ENCODE measurements at regions not wholly inside any gene's neighbourhood (a gene's known extent, or its start where the extent isn't known, plus 50 kb on each side); places are given as distances from the start of the nearest gene placed in this dataset.

DNA sequence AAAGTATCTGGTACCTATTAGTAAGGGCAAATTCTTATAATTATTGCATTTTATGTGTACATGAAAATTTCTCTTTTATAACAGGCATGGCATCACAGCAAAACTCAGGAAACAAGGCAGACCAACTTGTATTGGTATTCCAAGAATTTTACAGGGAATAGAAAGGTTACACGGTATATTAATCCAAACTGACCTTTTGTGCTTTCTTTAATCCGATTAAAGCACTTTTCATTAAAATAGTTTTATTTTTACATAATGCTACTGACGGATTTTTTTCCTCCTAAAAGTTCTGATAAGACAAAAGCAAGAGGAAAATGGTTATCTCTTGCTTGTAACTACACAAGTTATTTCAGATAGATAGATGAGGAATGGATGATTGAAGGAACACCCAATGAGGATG is 137.0 kb upstream of the SLCO3A1 start:
- DNase-seq = no peak
- Histone ChIP-seq H3K36me3 (ENCODE audit: control insufficient read depth in 3 of 3, insufficient read depth in 2 of 3, low read depth in 1 of 3, low read length in 3 of 3) (no peaks in the 10 kb centered on the region), H3K4me1 (ENCODE audit: control insufficient read depth in 3 of 3, insufficient read depth in 2 of 3, low read depth in 1 of 3, low read length in 2 of 3) (no peaks in the 10 kb centered on the region), H3K27ac (ENCODE audit: low read depth in 1 of 3, low read length in 2 of 3) (no peak overlapping the region), H3K4me3 (ENCODE audit: low read depth in 1 of 3, low read length in 3 of 3) (no peak overlapping the region), H3K9me3 (ENCODE audit: control insufficient read depth in 2 of 2, insufficient read depth in 1 of 2, low read depth in 1 of 2, low read length in 1 of 2) (peaks cover 0 to 2% of the 10 kb centered on the region in 2 donors), H3K27me3 (ENCODE audit: control insufficient read depth in 3 of 3, insufficient read depth in 3 of 3, low read length in 3 of 3) (no peaks in the 10 kb centered on the region)
- WGBS, 3 donors = 62 to 70% (median 70%) methylated on average over 3 of the region's 3 CpGs
- no peak for FAIRE-seq

DNA sequence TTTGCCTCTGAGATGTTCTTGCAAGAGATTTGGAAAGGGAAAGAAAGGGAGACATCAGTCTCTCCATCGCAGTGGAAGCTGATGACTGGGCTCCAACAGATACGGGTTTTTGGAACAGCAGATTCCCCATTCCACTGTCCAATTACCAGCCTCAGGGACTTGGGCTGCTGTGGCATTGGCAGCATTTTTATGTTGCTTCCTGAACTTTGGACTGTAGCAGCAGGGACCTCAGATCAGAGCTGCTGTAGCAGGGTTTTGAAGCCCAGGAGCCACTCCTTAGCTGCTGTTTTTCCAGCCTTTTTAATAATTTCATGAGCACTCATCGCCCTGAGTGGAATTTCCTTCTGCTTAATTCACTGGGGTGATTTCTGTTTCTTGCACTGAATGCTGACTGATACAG is 135.7 kb upstream of the SLCO3A1 start:
- H3K4me1 ChIP-seq (ENCODE audit: control insufficient read depth in 3 of 3, insufficient read depth in 2 of 3, low read depth in 1 of 3, low read length in 2 of 3) = no peaks in the 10 kb centered on the region
- FAIRE-seq = no peak
- no peaks in the 10 kb centered on the region for H3K27me3 ChIP-seq (ENCODE audit: control insufficient read depth in 3 of 3, insufficient read depth in 3 of 3, low read length in 3 of 3)
- H3K36me3 ChIP-seq (ENCODE audit: control insufficient read depth in 3 of 3, insufficient read depth in 2 of 3, low read depth in 1 of 3, low read length in 3 of 3) = no peaks in the 10 kb centered on the region
- DNase-seq = peak in 1 of 2 donors; percentile 11
- no peak overlapping the region for H3K27ac ChIP-seq (ENCODE audit: low read depth in 1 of 3, low read length in 2 of 3)
- WGBS, 3 donors = 45 to 78% (median 54%) methylated on average over 3 of the region's 3 CpGs
- H3K4me3 ChIP-seq (ENCODE audit: low read depth in 1 of 3, low read length in 3 of 3) = no peak overlapping the region
- H3K9me3 ChIP-seq (ENCODE audit: control insufficient read depth in 2 of 2, insufficient read depth in 1 of 2, low read depth in 1 of 2, low read length in 1 of 2) = peaks cover 0 to 2% of the 10 kb centered on the region in 2 donors

DNA sequence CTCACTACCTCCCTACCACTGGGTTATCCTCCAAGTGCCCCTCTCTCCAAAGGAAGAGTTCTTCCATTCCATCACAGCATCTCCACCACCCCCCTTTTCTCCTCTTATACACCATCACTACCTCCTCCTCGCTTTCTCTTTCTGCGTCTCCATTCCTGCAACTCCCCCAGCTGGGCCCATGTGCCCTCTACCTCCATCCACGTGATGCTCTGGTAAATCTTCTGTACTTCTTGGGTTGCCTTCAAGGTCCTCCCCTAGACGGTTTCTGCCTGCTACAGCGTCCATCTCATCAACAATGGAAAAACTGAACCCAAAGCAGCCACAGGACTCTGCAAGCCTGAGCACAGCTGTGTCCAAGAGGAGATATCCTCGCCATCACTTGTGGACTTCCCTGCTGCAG is 129.5 kb upstream of the SLCO3A1 start:
- FAIRE-seq (no peak), DNase-seq (no peak)
- Histone ChIP-seq H3K27ac (ENCODE audit: low read depth in 1 of 3, low read length in 2 of 3) (no peak overlapping the region), H3K9me3 (ENCODE audit: control insufficient read depth in 2 of 2, insufficient read depth in 1 of 2, low read depth in 1 of 2, low read length in 1 of 2) (no peaks in the 10 kb centered on the region), H3K4me3 (ENCODE audit: low read depth in 1 of 3, low read length in 3 of 3) (no peak overlapping the region), H3K4me1 (ENCODE audit: control insufficient read depth in 3 of 3, insufficient read depth in 2 of 3, low read depth in 1 of 3, low read length in 2 of 3) (no peaks in the 10 kb centered on the region), H3K36me3 (ENCODE audit: control insufficient read depth in 3 of 3, insufficient read depth in 2 of 3, low read depth in 1 of 3, low read length in 3 of 3) (no peaks in the 10 kb centered on the region), H3K27me3 (ENCODE audit: control insufficient read depth in 3 of 3, insufficient read depth in 3 of 3, low read length in 3 of 3) (peaks cover 0 to 2% (median 0%) of the 10 kb centered on the region in 3 donors)
- 76 to 87% (median 82%) methylated on average over 6 of the region's 6 CpGs for WGBS, 3 donors

DNA sequence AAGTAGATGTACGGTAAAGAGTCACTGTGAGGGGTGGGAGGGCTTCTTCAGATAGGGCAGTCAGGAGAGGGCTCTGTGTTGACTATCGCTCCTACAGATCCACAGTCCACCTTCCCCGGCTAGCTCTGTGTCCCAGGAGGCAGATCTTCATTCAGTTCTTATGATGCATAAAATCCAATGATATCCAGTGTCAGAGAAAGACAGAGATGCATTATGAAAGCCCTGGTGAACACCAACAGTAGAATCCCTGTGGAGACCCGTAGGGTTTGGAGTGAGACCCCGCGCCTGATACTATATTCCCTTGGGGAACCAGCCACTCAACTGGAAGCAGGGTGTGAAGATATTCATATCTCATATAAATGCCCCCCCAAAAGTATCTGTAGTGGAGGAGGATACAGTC is 119.8 kb upstream of the SLCO3A1 start:
- no peaks in the 10 kb centered on the region for H3K4me1 ChIP-seq (ENCODE audit: control insufficient read depth in 3 of 3, insufficient read depth in 2 of 3, low read depth in 1 of 3, low read length in 2 of 3)
- H3K4me3 ChIP-seq (ENCODE audit: low read depth in 1 of 3, low read length in 3 of 3) = no peak overlapping the region
- FAIRE-seq = no peak
- no peak for DNase-seq
- no peak overlapping the region for H3K27ac ChIP-seq (ENCODE audit: low read depth in 1 of 3, low read length in 2 of 3)
- no peaks in the 10 kb centered on the region for H3K36me3 ChIP-seq (ENCODE audit: control insufficient read depth in 3 of 3, insufficient read depth in 2 of 3, low read depth in 1 of 3, low read length in 3 of 3)
- peaks cover 0 to 2% (median 0%) of the 10 kb centered on the region in 3 donors for H3K27me3 ChIP-seq (ENCODE audit: control insufficient read depth in 3 of 3, insufficient read depth in 3 of 3, low read length in 3 of 3)
- no peaks in the 10 kb centered on the region for H3K9me3 ChIP-seq (ENCODE audit: control insufficient read depth in 2 of 2, insufficient read depth in 1 of 2, low read depth in 1 of 2, low read length in 1 of 2)
- 89 to 93% (median 89%) methylated on average over 6 of the region's 6 CpGs for WGBS, 3 donors

DNA sequence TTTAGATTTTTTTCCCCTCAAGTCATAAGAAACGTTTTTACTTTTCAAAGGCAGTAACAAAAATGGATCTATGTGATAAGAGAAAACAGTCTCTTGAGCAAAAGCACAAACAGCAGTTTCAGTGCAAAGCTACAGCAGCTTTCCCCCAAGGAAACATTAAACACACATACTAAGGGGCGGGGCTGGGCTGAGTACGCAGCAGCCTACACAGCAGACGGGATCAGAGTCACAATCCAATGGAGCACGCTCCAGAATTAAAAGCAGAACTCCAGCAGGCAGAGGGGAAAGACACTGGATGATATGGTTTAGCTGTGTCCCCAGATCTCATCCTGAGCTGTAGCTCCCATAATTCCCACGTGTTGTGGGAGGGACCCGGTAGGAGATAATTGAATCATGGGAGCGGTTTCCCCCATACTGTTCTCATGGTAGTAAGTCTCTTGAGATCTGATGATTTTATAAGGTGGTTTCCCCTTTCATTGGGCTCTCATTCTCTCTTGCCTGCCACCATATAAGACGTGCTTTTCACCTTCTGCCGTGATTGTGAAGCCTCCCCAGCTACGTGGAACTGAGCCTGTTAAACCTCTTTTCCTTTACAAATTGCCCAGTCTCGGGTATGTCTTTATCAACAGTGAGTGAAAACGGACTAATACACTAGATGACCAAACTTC is 116.2 kb upstream of the SLCO3A1 start:
- Histone ChIP-seq H3K4me1 (ENCODE audit: control insufficient read depth in 3 of 3, insufficient read depth in 2 of 3, low read depth in 1 of 3, low read length in 2 of 3) (no peaks in the 10 kb centered on the region), H3K36me3 (ENCODE audit: control insufficient read depth in 3 of 3, insufficient read depth in 2 of 3, low read depth in 1 of 3, low read length in 3 of 3) (no peaks in the 10 kb centered on the region), H3K27me3 (ENCODE audit: control insufficient read depth in 3 of 3, insufficient read depth in 3 of 3, low read length in 3 of 3) (no peaks in the 10 kb centered on the region), H3K4me3 (ENCODE audit: low read depth in 1 of 3, low read length in 3 of 3) (no peak overlapping the region), H3K27ac (ENCODE audit: low read depth in 1 of 3, low read length in 2 of 3) (no peak overlapping the region), H3K9me3 (ENCODE audit: control insufficient read depth in 2 of 2, insufficient read depth in 1 of 2, low read depth in 1 of 2, low read length in 1 of 2) (no peaks in the 10 kb centered on the region)
- FAIRE-seq = no peak
- peak in 1 of 2 donors; percentile 2 for DNase-seq
- 49 to 67% (median 56%) methylated on average over 13 of the region's 13 CpGs for WGBS, 3 donors

DNA sequence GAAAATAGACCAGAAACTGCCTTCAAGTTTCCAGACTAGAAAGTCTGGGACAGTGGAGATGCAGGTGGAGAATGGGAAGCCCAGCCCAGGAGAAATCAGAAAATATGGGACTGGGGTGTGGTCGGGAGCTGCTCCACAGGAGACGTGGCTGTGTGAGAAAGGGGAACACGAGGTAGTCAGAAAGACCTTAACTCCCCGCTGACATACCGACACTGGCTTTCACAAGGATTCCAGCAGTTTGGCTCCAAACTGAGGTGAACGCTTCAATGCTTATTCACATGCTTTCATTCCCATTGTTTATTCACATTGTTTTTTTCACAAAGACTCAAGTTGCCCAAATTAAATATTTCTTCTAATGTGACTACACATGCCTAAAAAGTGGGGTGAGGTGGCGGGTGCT is 111.5 kb upstream of the SLCO3A1 start:
- H3K36me3 ChIP-seq (ENCODE audit: control insufficient read depth in 3 of 3, insufficient read depth in 2 of 3, low read depth in 1 of 3, low read length in 3 of 3) = no peaks in the 10 kb centered on the region
- H3K27me3 ChIP-seq (ENCODE audit: control insufficient read depth in 3 of 3, insufficient read depth in 3 of 3, low read length in 3 of 3) = peaks cover 0 to 3% (median 0%) of the 10 kb centered on the region in 3 donors
- FAIRE-seq (no peak), DNase-seq (no peak)
- H3K4me1 ChIP-seq (ENCODE audit: control insufficient read depth in 3 of 3, insufficient read depth in 2 of 3, low read depth in 1 of 3, low read length in 2 of 3) = no peaks in the 10 kb centered on the region
- H3K4me3 ChIP-seq (ENCODE audit: low read depth in 1 of 3, low read length in 3 of 3) = no peak overlapping the region
- no peaks in the 10 kb centered on the region for H3K9me3 ChIP-seq (ENCODE audit: control insufficient read depth in 2 of 2, insufficient read depth in 1 of 2, low read depth in 1 of 2, low read length in 1 of 2)
- 65 to 76% (median 74%) methylated on average over 7 of the region's 7 CpGs for WGBS, 3 donors
- H3K27ac ChIP-seq (ENCODE audit: low read depth in 1 of 3, low read length in 2 of 3) = no peak overlapping the region

DNA sequence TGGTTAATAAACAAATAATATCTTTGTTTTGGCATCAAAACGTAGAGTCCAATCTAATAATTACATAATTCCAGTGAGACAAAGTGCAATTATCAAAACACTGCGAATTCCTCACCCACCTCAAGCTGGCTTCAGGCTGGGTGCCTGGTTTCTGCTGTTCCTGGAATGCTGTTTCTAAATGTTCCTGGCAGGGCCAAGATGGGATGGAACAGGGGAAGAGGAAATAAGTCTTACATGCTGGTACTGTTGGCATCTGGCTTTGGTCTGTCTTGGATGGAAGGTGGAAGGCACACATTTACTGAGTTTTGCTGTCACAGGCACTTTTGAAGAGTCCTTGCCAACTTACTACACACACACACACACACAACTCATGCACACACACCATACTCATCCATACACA is 101.9 kb upstream of the SLCO3A1 start:
- Histone ChIP-seq H3K36me3 (ENCODE audit: control insufficient read depth in 3 of 3, insufficient read depth in 2 of 3, low read depth in 1 of 3, low read length in 3 of 3) (no peaks in the 10 kb centered on the region), H3K4me1 (ENCODE audit: control insufficient read depth in 3 of 3, insufficient read depth in 2 of 3, low read depth in 1 of 3, low read length in 2 of 3) (no peaks in the 10 kb centered on the region), H3K27me3 (ENCODE audit: control insufficient read depth in 3 of 3, insufficient read depth in 3 of 3, low read length in 3 of 3) (no peaks in the 10 kb centered on the region), H3K27ac (ENCODE audit: low read depth in 1 of 3, low read length in 2 of 3) (no peak overlapping the region), H3K4me3 (ENCODE audit: low read depth in 1 of 3, low read length in 3 of 3) (no peak overlapping the region), H3K9me3 (ENCODE audit: control insufficient read depth in 2 of 2, insufficient read depth in 1 of 2, low read depth in 1 of 2, low read length in 1 of 2) (no peaks in the 10 kb centered on the region)
- 41 to 64% (median 52%) methylated on average over 2 of the region's 2 CpGs for WGBS, 3 donors
- FAIRE-seq = no peak
- DNase-seq = no peak

DNA sequence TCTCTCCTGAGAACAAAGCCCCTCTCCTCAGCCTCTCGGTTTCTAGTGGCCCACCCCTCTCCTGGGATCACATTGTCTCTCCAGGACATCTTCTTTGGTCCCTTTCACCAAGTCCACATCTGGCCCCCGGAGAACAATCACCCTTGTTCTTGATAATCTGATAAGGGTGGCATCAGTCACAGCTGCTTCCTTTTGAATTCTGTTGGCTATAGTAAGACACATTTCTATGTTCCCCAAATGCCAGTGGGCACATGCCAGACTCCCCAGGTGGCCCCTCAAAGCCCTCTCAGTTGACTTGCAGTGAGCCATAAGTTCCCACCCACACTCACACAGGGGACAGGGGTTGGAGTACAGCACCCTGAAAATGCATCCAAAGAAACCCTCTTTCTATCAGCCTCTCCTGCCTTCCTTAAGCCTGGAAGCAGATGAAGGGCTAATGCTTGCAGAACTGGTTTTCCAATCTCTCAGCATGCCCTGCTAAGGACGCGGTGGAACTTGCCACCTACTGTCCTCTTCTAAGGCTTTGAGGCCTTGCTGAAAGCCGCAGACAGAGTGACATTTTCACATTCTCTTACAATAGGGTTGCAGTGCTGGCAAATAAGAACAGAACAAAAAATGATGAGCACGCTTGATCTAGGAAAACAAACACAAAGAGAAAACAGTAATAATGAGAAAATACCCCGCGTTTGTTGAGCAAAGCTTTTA is 101.3 kb upstream of the SLCO3A1 start:
- FAIRE-seq = no peak
- Histone ChIP-seq H3K36me3 (ENCODE audit: control insufficient read depth in 3 of 3, insufficient read depth in 2 of 3, low read depth in 1 of 3, low read length in 3 of 3) (no peaks in the 10 kb centered on the region), H3K9me3 (ENCODE audit: control insufficient read depth in 2 of 2, insufficient read depth in 1 of 2, low read depth in 1 of 2, low read length in 1 of 2) (no peaks in the 10 kb centered on the region), H3K4me3 (ENCODE audit: low read depth in 1 of 3, low read length in 3 of 3) (no peak overlapping the region), H3K27ac (ENCODE audit: low read depth in 1 of 3, low read length in 2 of 3) (no peak overlapping the region), H3K27me3 (ENCODE audit: control insufficient read depth in 3 of 3, insufficient read depth in 3 of 3, low read length in 3 of 3) (no peaks in the 10 kb centered on the region), H3K4me1 (ENCODE audit: control insufficient read depth in 3 of 3, insufficient read depth in 2 of 3, low read depth in 1 of 3, low read length in 2 of 3) (no peaks in the 10 kb centered on the region)
- WGBS, 3 donors = 52 to 67% (median 53%) methylated on average over 8 of the region's 8 CpGs
- DNase-seq = no peak

Measured in small intestine (tissue), 7 donors.